WTC11 (cell line): ENCODE measurements at regions not wholly inside any gene's neighbourhood (a gene's known extent, or its start where the extent isn't known, plus 50 kb on each side); places are given as distances from the start of the nearest gene placed in this dataset.

Source experiments
- ATAC-seq: fragments of 200-7000 bp; cut with Tn5 transposase; 2 replicates; pipeline ENCODE4 v1.10.0; 2021; ENCODE audit warnings: mild to moderate bottlenecking, moderate library complexity
- CTCF ChIA-PET: fragments of 300-600 bp; sonication (Branson Sonifier 250); formaldehyde crosslinking; loops from one replicate; lab custom pipeline; 2021; ENCODE audit warnings: antibody characterized with exemption; lab: Charles Lee
- POLR2A ChIA-PET: fragments of 350-600 bp; sonication (Branson Sonifier 250); formaldehyde crosslinking; loops from one replicate; lab custom pipeline; 2021; ENCODE audit warnings: antibody characterized with exemption; lab: Charles Lee
- DNase-seq: peaks from one replicate; pipeline ENCODE4 v3.0.0; 2021; ENCODE audit warnings: low spot score
- H3K27ac Mint-ChIP-seq: 2 replicates; pipeline ENCODE4 v1.8.0; 2021; ENCODE audit warnings: mixed read lengths
- H3K27me3 Mint-ChIP-seq: 2 replicates; pipeline ENCODE4 v1.8.0; 2021; ENCODE audit warnings: low read depth, mild to moderate bottlenecking, moderate library complexity, mixed read lengths
- H3K36me3 Mint-ChIP-seq: 2 replicates; pipeline ENCODE4 v1.8.0; 2021; ENCODE audit warnings: mixed read lengths
- H3K4me1 Mint-ChIP-seq: 2 replicates; pipeline ENCODE4 v1.8.0; 2022; ENCODE audit warnings: mixed read lengths
- H3K4me3 Mint-ChIP-seq: 2 replicates; pipeline ENCODE4 v1.8.0; 2021; ENCODE audit warnings: mild to moderate bottlenecking, moderate library complexity, mixed read lengths
- H3K9me3 Mint-ChIP-seq: 2 replicates; pipeline ENCODE4 v1.8.0; 2021; ENCODE audit warnings: mixed read lengths
- ELF4 ChIP-seq: sonication (generic); formaldehyde crosslinking; IDR thresholded peaks from 2 replicates; pipeline ENCODE4 v1.8.1; 2022; ENCODE audit warnings: low read depth, mild to moderate bottlenecking, moderate library complexity, missing genetic modification reagents
- ERG ChIP-seq: fragments of 250-450 bp; sonication (Bioruptor Pico); IDR thresholded peaks from 2 replicates; pipeline ENCODE4 v1.8.0; 2021; ENCODE audit warnings: mild to moderate bottlenecking
- FOXP1 ChIP-seq: sonication (generic); formaldehyde crosslinking; IDR thresholded peaks from 2 replicates; pipeline ENCODE4 v1.8.0; 2022; ENCODE audit warnings: missing genetic modification reagents, mild to moderate bottlenecking, moderate library complexity, borderline replicate concordance
- JUN ChIP-seq: sonication (generic); formaldehyde crosslinking; IDR thresholded peaks from 2 replicates; pipeline ENCODE4 v1.8.0; 2023; ENCODE audit warnings: mild to moderate bottlenecking, missing genetic modification reagents
- PRDM15 ChIP-seq: sonication (generic); formaldehyde crosslinking; IDR thresholded peaks from 2 replicates; pipeline ENCODE4 v1.8.0; 2022; ENCODE audit warnings: missing genetic modification reagents
- PRRX2 ChIP-seq: fragments of 250-450 bp; sonication (Bioruptor Pico); IDR thresholded peaks from 2 replicates; pipeline ENCODE4 v1.8.0; 2021; ENCODE audit warnings: mild to moderate bottlenecking
- SOX15 ChIP-seq: fragments of 250-450 bp; sonication (Bioruptor Pico); IDR thresholded peaks from 2 replicates; pipeline ENCODE4 v1.9.0; 2021; ENCODE audit warnings: mild to moderate bottlenecking
- USF1 ChIP-seq: sonication (generic); formaldehyde crosslinking; IDR thresholded peaks from 2 replicates; pipeline ENCODE4 v1.8.0; 2022; ENCODE audit warnings: mild to moderate bottlenecking, missing genetic modification reagents
- ZNF121 ChIP-seq: sonication (generic); formaldehyde crosslinking; IDR thresholded peaks from 2 replicates; pipeline ENCODE4 v1.8.0; 2023; ENCODE audit warnings: missing genetic modification reagents
- ZNF263 ChIP-seq: sonication (generic); formaldehyde crosslinking; IDR thresholded peaks from 2 replicates; pipeline ENCODE4 v1.8.1; 2022; ENCODE audit warnings: low read depth, mild to moderate bottlenecking, moderate library complexity, missing genetic modification reagents

- ATAC-seq: no peak
- ChIA-PET CTCF (no interaction called here), POLR2A (no interaction called here)
- no peak for DNase-seq
- no peak overlapping the region for H3K4me3 Mint-ChIP-seq
- H3K27ac Mint-ChIP-seq: no peak overlapping the region
- H3K27me3 Mint-ChIP-seq: no peaks in the 10 kb centered on the region; the same call in 1 of the 2 replicates
- TF ChIP-seq ERG (CRISPR knock-in tag) (no peak), ELF4 (CRISPR knock-in tag) (no peak), SOX15 (CRISPR knock-in tag) (no peak), PRDM15 (CRISPR knock-in tag) (no peak), ZNF263 (no peak), USF1 (CRISPR knock-in tag) (no peak), ZNF121 (no peak), PRRX2 (no peak)
- no peaks in the 10 kb centered on the region for H3K9me3 Mint-ChIP-seq
- H3K36me3 Mint-ChIP-seq: peaks cover 5% of the 10 kb centered on the region; the same call in 1 of the 2 replicates
- no peaks in the 10 kb centered on the region for H3K4me1 Mint-ChIP-seq
These were observed 50.8 kb upstream of the ACTRT2 start for GRCh38 chr1:2970311-2971071.

GRCh38 chr1:2971101-2971501, 50.2 kb upstream of the ACTRT2 start:
- POLR2A ChIA-PET: no interaction called here
- ATAC-seq: no peak
- H3K9me3 Mint-ChIP-seq: no peaks in the 10 kb centered on the region
- no peaks in the 10 kb centered on the region for H3K4me1 Mint-ChIP-seq
- H3K27me3 Mint-ChIP-seq: no peaks in the 10 kb centered on the region; the same call in 1 of the 2 replicates
- CTCF ChIA-PET: no interaction called here
- H3K36me3 Mint-ChIP-seq: peaks cover 8% of the 10 kb centered on the region; the same call in 1 of the 2 replicates
- DNase-seq: no peak
- TF ChIP-seq JUN (CRISPR knock-in tag): no peak
- TF ChIP-seq FOXP1 (CRISPR knock-in tag): no peak
- TF ChIP-seq, all 79 proteins: peak for 0
- Mint-ChIP-seq H3K27ac (no peak overlapping the region), H3K4me3 (no peak overlapping the region)
